ENCODE measurements at regions not wholly inside any gene's neighbourhood (a gene's known extent, or its start where the extent isn't known, plus 50 kb on each side); places are given as distances from the start of the nearest gene placed in this dataset.

GRCh38 chr13:74202129-74202813 lies 68.1 kb upstream of the KLF12 start:
- TF ChIP-seq, protein P1, sequence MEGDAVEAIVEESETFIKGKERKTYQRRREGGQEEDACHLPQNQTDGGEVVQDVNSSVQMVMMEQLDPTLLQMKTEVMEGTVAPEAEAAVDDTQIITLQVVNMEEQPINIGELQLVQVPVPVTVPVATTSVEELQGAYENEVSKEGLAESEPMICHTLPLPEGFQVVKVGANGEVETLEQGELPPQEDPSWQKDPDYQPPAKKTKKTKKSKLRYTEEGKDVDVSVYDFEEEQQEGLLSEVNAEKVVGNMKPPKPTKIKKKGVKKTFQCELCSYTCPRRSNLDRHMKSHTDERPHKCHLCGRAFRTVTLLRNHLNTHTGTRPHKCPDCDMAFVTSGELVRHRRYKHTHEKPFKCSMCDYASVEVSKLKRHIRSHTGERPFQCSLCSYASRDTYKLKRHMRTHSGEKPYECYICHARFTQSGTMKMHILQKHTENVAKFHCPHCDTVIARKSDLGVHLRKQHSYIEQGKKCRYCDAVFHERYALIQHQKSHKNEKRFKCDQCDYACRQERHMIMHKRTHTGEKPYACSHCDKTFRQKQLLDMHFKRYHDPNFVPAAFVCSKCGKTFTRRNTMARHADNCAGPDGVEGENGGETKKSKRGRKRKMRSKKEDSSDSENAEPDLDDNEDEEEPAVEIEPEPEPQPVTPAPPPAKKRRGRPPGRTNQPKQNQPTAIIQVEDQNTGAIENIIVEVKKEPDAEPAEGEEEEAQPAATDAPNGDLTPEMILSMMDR (conservative IDR thresholded peaks at IDR 0.05 in 1 of 2, IDR thresholded peaks at IDR 0.05 in 1 of 2; ENCODE audit: low read depth in 1 of 2, low read length in 2 of 2) = no peak
- TF ChIP-seq EZH2 (IDR thresholded peaks at IDR 0.05; ENCODE audit: low read length, missing control alignments) = no peak

All from fibroblast of lung (primary cell).